ENCODE measurements at regions not wholly inside any gene's neighbourhood (a gene's known extent, or its start where the extent isn't known, plus 50 kb on each side); places are given as distances from the start of the nearest gene placed in this dataset.
"Not testable (repeated sequence)": the region's sequence is repeated elsewhere in the genome, so short reads cannot be mapped to it uniquely, and the experiment has no call there.

DNA sequence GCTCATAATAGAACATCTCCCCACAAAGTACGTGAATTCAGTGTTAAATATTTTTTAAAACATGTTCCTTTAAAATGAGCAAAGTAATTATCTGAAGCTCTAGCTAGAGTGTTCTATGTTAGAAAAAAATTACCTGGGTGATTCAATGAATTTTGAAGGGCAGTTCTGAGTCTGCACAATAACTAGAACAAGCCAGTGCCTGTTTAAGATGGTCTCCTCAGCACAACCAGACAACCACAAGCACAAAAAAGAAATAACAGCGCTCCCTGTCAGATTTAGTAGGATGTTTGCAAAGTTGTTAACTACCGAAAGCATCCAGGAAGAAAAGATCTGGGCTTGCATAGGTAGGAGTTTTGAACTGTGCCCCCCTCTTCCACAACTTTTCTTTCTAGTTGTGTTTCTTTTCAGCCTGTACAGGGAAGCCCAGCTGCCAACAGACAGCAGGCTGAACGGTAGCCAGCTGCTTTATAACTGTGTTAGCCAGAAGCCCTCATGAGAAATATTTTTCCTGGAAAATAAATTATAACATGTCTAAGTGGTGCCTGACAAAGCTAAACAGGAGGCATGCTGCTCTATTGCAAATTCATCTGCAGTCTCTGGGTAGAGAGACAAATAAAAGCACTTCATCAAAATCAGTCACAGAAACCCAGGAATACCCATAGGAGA lies 1026.9 kb downstream of the MAT2B start:
- TF ChIP-seq, protein P1, sequence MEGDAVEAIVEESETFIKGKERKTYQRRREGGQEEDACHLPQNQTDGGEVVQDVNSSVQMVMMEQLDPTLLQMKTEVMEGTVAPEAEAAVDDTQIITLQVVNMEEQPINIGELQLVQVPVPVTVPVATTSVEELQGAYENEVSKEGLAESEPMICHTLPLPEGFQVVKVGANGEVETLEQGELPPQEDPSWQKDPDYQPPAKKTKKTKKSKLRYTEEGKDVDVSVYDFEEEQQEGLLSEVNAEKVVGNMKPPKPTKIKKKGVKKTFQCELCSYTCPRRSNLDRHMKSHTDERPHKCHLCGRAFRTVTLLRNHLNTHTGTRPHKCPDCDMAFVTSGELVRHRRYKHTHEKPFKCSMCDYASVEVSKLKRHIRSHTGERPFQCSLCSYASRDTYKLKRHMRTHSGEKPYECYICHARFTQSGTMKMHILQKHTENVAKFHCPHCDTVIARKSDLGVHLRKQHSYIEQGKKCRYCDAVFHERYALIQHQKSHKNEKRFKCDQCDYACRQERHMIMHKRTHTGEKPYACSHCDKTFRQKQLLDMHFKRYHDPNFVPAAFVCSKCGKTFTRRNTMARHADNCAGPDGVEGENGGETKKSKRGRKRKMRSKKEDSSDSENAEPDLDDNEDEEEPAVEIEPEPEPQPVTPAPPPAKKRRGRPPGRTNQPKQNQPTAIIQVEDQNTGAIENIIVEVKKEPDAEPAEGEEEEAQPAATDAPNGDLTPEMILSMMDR (IDR thresholded peaks at IDR 0.05; ENCODE audit: extremely low read depth, missing control alignments): no peak
- DNase-seq (ENCODE audit: low spot score): no peak

DNA sequence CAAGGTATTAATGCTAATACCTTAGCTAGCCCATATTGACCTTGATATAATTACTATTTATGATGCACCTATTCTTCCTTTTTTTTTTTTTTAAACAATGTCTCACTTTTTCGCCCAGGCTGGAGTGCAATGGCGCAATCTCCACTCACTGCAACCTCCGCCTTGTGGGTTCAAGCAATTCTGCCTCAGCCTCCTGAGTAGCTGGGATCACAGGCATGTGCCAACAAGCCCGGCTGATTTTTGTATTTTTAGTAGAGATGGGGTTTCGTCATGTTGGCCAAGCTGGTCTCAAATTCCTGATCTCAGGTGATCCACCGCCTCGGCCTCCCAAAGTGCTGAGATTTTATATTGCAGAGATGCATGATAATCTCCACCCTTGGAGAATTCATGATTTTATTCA lies 1028.0 kb downstream of the MAT2B start:
- not testable (repeated sequence) for DNase-seq (ENCODE audit: low spot score)

DNA sequence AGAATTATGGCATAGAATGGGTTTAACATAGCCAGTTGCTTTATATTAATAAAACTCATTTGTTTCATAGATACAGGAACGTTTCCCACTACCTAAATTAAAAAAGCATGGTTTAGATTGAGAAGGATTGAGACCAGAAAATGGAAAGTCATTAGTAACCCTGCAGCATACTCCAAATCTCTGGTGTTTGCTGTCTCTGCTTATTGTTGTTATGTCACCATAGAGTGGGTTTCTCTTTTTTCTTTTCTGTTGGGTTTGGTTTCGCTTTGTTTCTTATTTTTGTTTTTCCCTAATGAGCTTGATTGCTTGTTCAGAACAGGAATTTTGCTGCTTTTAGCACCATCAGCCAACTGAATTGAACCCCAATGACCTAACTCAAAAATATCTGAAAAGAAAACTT lies 1034.8 kb downstream of the MAT2B start:
- DNase-seq (ENCODE audit: low spot score): no peak

DNA sequence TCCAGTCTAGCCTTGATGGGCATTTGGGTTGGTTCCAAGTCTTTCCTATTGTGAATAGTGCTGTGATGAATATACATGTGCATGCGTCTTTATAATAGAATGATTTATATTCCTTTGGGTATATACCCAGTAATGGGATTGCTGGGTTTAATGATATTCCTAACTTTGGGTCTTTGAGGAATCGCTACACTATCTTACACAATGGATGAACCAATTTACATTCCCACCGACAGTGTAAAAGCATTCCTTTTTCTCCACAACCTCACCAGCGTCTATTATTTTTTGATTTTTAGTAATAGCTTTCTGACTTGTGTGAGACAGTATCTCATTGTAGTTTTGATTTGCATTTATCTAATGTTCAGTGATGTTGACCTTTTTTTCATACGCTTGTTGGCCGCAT lies 1040.1 kb downstream of the MAT2B start:
- no peak for DNase-seq (ENCODE audit: low spot score)
- TF ChIP-seq, protein P1 (IDR thresholded peaks at IDR 0.05; ENCODE audit: extremely low read depth, missing control alignments): no peak

More for the DNA sequence above, 1034.8 kb downstream of the MAT2B start:
- TF ChIP-seq, protein P1 (IDR thresholded peaks at IDR 0.05; ENCODE audit: extremely low read depth, missing control alignments): no peak

DNA sequence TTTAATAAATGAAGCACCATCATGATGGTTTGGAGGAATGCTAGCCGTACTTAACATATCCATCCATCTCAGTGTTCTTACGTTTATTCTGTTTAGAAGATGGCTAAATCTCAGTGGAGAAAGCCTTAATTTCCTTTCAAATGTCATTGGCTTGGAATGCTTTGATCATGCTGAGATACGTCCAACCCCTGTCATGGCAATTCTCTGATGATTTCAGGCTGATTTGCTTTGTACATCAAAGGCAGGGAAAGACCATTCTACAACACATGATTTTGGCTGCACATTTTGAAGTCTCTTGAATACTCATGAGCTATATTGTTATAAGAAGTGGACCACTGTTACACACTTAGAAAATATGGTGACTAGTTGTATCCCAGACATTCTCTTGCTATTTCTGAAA lies 1048.4 kb downstream of the MAT2B start:
- no peak for DNase-seq (ENCODE audit: low spot score)
- TF ChIP-seq, protein P1 (IDR thresholded peaks at IDR 0.05; ENCODE audit: extremely low read depth, missing control alignments): no peak

DNA sequence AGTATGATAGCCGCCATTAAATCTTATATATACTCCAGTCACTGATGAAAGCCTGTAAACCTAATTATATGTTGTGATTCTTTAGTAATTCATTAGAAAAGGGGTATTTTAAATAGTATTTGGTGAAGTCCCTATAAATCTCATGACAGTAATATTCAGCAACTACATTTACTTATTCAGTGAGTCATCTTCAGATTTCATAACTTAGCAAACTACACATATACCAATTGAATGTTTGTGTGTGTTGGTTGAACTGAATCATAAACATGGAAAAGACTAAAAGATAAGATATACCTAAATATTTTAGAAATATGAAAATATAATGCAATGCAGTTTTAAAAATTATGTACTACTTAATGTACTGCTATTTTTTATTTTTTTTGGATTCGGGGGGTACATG lies 1050.4 kb downstream of the MAT2B start:
- DNase-seq (ENCODE audit: low spot score): no peak
- TF ChIP-seq, protein P1 (IDR thresholded peaks at IDR 0.05; ENCODE audit: extremely low read depth, missing control alignments): no peak

DNA sequence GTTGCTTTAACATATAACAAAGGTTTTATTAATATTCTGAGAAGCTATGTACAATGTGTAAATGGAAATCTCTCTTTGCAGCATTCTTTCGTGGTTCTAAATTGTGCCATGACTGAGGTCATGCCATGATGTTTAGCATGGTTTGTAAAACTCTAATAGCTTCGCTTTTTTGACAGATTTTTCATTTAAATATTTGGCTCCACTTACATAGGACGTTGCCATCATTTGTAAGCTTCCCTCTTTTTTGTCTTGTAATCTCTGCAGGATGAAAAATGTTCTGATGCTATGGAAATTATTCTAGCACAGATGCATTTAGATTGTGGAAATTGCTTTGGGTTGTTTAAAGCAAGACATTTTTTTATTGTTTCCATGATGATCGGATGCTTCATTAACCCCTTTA lies 1054.8 kb downstream of the MAT2B start:
- TF ChIP-seq, protein P1 (IDR thresholded peaks at IDR 0.05; ENCODE audit: extremely low read depth, missing control alignments): no peak
- DNase-seq (ENCODE audit: low spot score): no peak
